Umbilical cord (tissue), 1 donor: ENCODE measurements at regions not wholly inside any gene's neighbourhood (a gene's known extent, or its start where the extent isn't known, plus 50 kb on each side); places are given as distances from the start of the nearest gene placed in this dataset.
"Not testable (repeated sequence)": the region's sequence is repeated elsewhere in the genome, so short reads cannot be mapped to it uniquely, and the experiment has no call there.

Source experiments
- DNase-seq: peaks from one replicate; pipeline ENCODE4 v3.0.0-alpha.2; 2015; ENCODE audit warnings: low spot score

GRCh38 chr11:37442576-37442975 lies 844.5 kb upstream of the RAG2 start:
- no peak for DNase-seq

GRCh38 chr11:37431633-37432230 lies 833.7 kb upstream of the RAG2 start:
- DNase-seq, result not testable (repeated sequence)

- not testable (repeated sequence) for DNase-seq
Measured at GRCh38 chr11:37430966-37431632, 833.1 kb upstream of the RAG2 start.

- DNase-seq, result no peak
Measured at GRCh38 chr11:37422511-37422910, 824.5 kb upstream of the RAG2 start.

- DNase-seq, result no peak
Measured at GRCh38 chr11:37411289-37411688, 813.3 kb upstream of the RAG2 start.

- no peak for DNase-seq
Measured at GRCh38 chr11:37409124-37409523, 811.1 kb upstream of the RAG2 start.

- DNase-seq, result no peak
Measured at GRCh38 chr11:37407461-37407860, 809.4 kb upstream of the RAG2 start.

GRCh38 chr11:37406651-37407050 lies 808.6 kb upstream of the RAG2 start:
- DNase-seq, result peak; percentile 36

GRCh38 chr11:37404231-37404630 lies 806.2 kb upstream of the RAG2 start:
- no peak for DNase-seq

- no peak for DNase-seq
Measured at GRCh38 chr11:37402663-37403062, 804.6 kb upstream of the RAG2 start.

- DNase-seq, result no peak
Measured at GRCh38 chr11:37394236-37394870, 796.3 kb upstream of the RAG2 start.

- DNase-seq, result no peak
Measured at GRCh38 chr11:37391615-37392014, 793.6 kb upstream of the RAG2 start.

GRCh38 chr11:37390576-37391083 lies 792.6 kb upstream of the RAG2 start:
- DNase-seq, result no peak

- peak; percentile 41 for DNase-seq
Measured at GRCh38 chr11:37378958-37379357, 780.9 kb upstream of the RAG2 start.

GRCh38 chr11:37372667-37373066 lies 774.6 kb upstream of the RAG2 start:
- no peak for DNase-seq

- DNase-seq, result no peak
Measured at GRCh38 chr11:37371346-37371970, 773.4 kb upstream of the RAG2 start.

- no peak for DNase-seq
Measured at GRCh38 chr11:37370817-37371216, 772.8 kb upstream of the RAG2 start.

- no peak for DNase-seq
Measured at GRCh38 chr11:37364246-37364839, 766.3 kb upstream of the RAG2 start.

- DNase-seq, result no peak
Measured at GRCh38 chr11:37353192-37353591, 755.2 kb upstream of the RAG2 start.

GRCh38 chr11:37352485-37352884 lies 754.4 kb upstream of the RAG2 start:
- no peak for DNase-seq

- DNase-seq, result no peak
Measured at GRCh38 chr11:37343290-37343689, 745.3 kb upstream of the RAG2 start.

GRCh38 chr11:37336401-37336800 lies 738.4 kb upstream of the RAG2 start:
- DNase-seq, result no peak
